ENCODE measurements at regions not wholly inside any gene's neighbourhood (a gene's known extent, or its start where the extent isn't known, plus 50 kb on each side); places are given as distances from the start of the nearest gene placed in this dataset.
"Not testable (repeated sequence)": the region's sequence is repeated elsewhere in the genome, so short reads cannot be mapped to it uniquely, and the experiment has no call there.

GRCh38 chr1:146715054-146715453 is 223.1 kb upstream of the NBPF12 start:
- DNase-seq (ENCODE audit: low read depth in 3 of 3), result not testable (repeated sequence)

GRCh38 chr1:146710838-146711521 is 227.1 kb upstream of the NBPF12 start:
- DNase-seq (ENCODE audit: low read depth in 3 of 3), result not testable (repeated sequence)

GRCh38 chr1:146709302-146709701 is 228.8 kb upstream of the NBPF12 start:
- not testable (repeated sequence) for DNase-seq (ENCODE audit: low read depth in 3 of 3)

- DNase-seq (ENCODE audit: low read depth in 3 of 3), result not testable (repeated sequence)
These were observed 233.9 kb upstream of the NBPF12 start for GRCh38 chr1:146704162-146704724.

GRCh38 chr1:146701320-146701719 is 236.8 kb upstream of the NBPF12 start:
- DNase-seq (ENCODE audit: low read depth in 3 of 3), result not testable (repeated sequence)

- DNase-seq (ENCODE audit: low read depth in 3 of 3), result not testable (repeated sequence)
These were observed 242.7 kb upstream of the NBPF12 start for GRCh38 chr1:146695388-146695787.

GRCh38 chr1:146691798-146692197 is 246.3 kb upstream of the NBPF12 start:
- not testable (repeated sequence) for DNase-seq (ENCODE audit: low read depth in 3 of 3)

GRCh38 chr1:146688893-146689292 is 249.2 kb upstream of the NBPF12 start:
- DNase-seq (ENCODE audit: low read depth in 3 of 3), result not testable (repeated sequence)

- not testable (repeated sequence) for DNase-seq (ENCODE audit: low read depth in 3 of 3)
These were observed 251.3 kb upstream of the NBPF12 start for GRCh38 chr1:146686777-146687366.

- not testable (repeated sequence) for DNase-seq (ENCODE audit: low read depth in 3 of 3)
These were observed 255.0 kb upstream of the NBPF12 start for GRCh38 chr1:146683126-146683429.

- not testable (repeated sequence) for DNase-seq (ENCODE audit: low read depth in 3 of 3)
These were observed 255.6 kb upstream of the NBPF12 start for GRCh38 chr1:146682227-146683125.

- DNase-seq (ENCODE audit: low read depth in 3 of 3), result not testable (repeated sequence)
These were observed 264.3 kb upstream of the NBPF12 start for GRCh38 chr1:146673729-146674299.

GRCh38 chr1:146672608-146673007 is 265.5 kb upstream of the NBPF12 start:
- DNase-seq (ENCODE audit: low read depth in 3 of 3), result not testable (repeated sequence)

GRCh38 chr1:146671588-146671987 is 266.5 kb upstream of the NBPF12 start:
- not testable (repeated sequence) for DNase-seq (ENCODE audit: low read depth in 3 of 3)

- DNase-seq (ENCODE audit: low read depth in 3 of 3), result not testable (repeated sequence)
These were observed 267.1 kb upstream of the NBPF12 start for GRCh38 chr1:146670832-146671566.

GRCh38 chr1:146666275-146666674 is 271.8 kb upstream of the NBPF12 start:
- not testable (repeated sequence) for DNase-seq (ENCODE audit: low read depth in 3 of 3)

GRCh38 chr1:146660242-146660641 is 277.9 kb upstream of the NBPF12 start:
- not testable (repeated sequence) for DNase-seq (ENCODE audit: low read depth in 3 of 3)

GRCh38 chr1:146656356-146657060 is 281.6 kb upstream of the NBPF12 start:
- DNase-seq (ENCODE audit: low read depth in 3 of 3), result not testable (repeated sequence)

GRCh38 chr1:146654763-146655162 is 283.4 kb upstream of the NBPF12 start:
- DNase-seq (ENCODE audit: low read depth in 3 of 3), result not testable (repeated sequence)

GRCh38 chr1:146645978-146646604 is 292.0 kb upstream of the NBPF12 start:
- DNase-seq (ENCODE audit: low read depth in 3 of 3), result not testable (repeated sequence)
